Fibroblast of lung (primary cell): ENCODE measurements at regions not wholly inside any gene's neighbourhood (a gene's known extent, or its start where the extent isn't known, plus 50 kb on each side); places are given as distances from the start of the nearest gene placed in this dataset.

ENCODE experiments used
- DNase-seq, 2 donors: peaks; one replicate each; pipeline versions ENCODE4 v3.0.0 to v3.0.0-alpha.2; 2010; ENCODE audit warnings: low read depth in 2 of 2
- H2AFZ ChIP-seq: 2 replicates; pipeline ENCODE4 v1.5.1; 2012; ENCODE audit warnings: low read length, control low read depth, inconsistent platforms
- H3K27ac ChIP-seq: 2 replicates; pipeline ENCODE4 v1.5.1; 2011; ENCODE audit warnings: low read length, control low read depth; ENCODE audit not compliant: insufficient read depth
- H3K27me3 ChIP-seq: 2 replicates; pipeline ENCODE4 v1.5.1; 2011; ENCODE audit warnings: mild to moderate bottlenecking, low read length; ENCODE audit not compliant: control insufficient read depth, insufficient read depth
- H3K36me3 ChIP-seq: 2 replicates; pipeline ENCODE4 v1.5.1; 2011; ENCODE audit warnings: low read length; ENCODE audit not compliant: control insufficient read depth, insufficient read depth
- H3K4me1 ChIP-seq: 2 replicates; pipeline ENCODE4 v1.5.1; 2011; ENCODE audit warnings: low read length; ENCODE audit not compliant: control insufficient read depth, insufficient read depth; ENCODE audit errors: extremely low read depth
- H3K4me2 ChIP-seq: 2 replicates; pipeline ENCODE4 v1.5.1; 2011; ENCODE audit warnings: low read length, control low read depth; ENCODE audit not compliant: insufficient read depth; ENCODE audit errors: extremely low read depth
- H3K4me3 ChIP-seq, 4 experiments: fragments of 200-600 bp in 1 of 4; sonication (generic) in 1 of 4; replicated peaks in 1 of 4; 2 replicates each; pipeline ENCODE4 v1.5.1; 2011 to 2016; ENCODE audit warnings: low read length in 4 of 4, low read depth in 3 of 4, mild to moderate bottlenecking in 3 of 4, control low read depth in 2 of 4, inconsistent platforms in 1 of 4, mixed read lengths in 1 of 4; ENCODE audit not compliant: insufficient read depth in 1 of 4; ENCODE audit errors: control extremely low read depth in 1 of 4
- H3K79me2 ChIP-seq: 2 replicates; pipeline ENCODE4 v1.5.1; 2012; ENCODE audit warnings: mild to moderate bottlenecking, low read length, inconsistent platforms; ENCODE audit not compliant: control insufficient read depth, insufficient read depth
- H3K9ac ChIP-seq: 2 replicates; pipeline ENCODE4 v1.5.1; 2011; ENCODE audit warnings: mild to moderate bottlenecking, low read length, control low read depth; ENCODE audit not compliant: insufficient read depth
- H3K9me3 ChIP-seq: 2 replicates; pipeline ENCODE4 v1.5.1; 2012; ENCODE audit warnings: low read depth, low read length; ENCODE audit not compliant: control insufficient read depth, insufficient read depth
- H4K20me1 ChIP-seq: 2 replicates; pipeline ENCODE4 v1.5.1; 2011; ENCODE audit warnings: low read length; ENCODE audit not compliant: control insufficient read depth, insufficient read depth; ENCODE audit errors: extremely low read depth
- EZH2 ChIP-seq: IDR thresholded peaks from 2 replicates; pipeline ENCODE4 v1.5.1; 2012; ENCODE audit warnings: low read length, control low read depth, mild to moderate bottlenecking; ENCODE audit errors: missing control alignments
- TF ChIP-seq, protein P1 (sequence below), 2 donors: IDR thresholded peaks in 1 of 2; conservative IDR thresholded peaks in 1 of 2; 1 replicate in 1 of 2; 2 replicates in 1 of 2; pipeline ENCODE4 v1.5.1; 2011 to 2012; ENCODE audit warnings: low read length in 2 of 2, control low read depth in 1 of 2, inconsistent platforms in 1 of 2, low read depth in 1 of 2, mild to moderate bottlenecking in 1 of 2

GRCh38 chr10:125334545-125334944 is 174.2 kb upstream of the CTBP2 start:
- Histone ChIP-seq H4K20me1 (no peaks in the 10 kb centered on the region), H3K4me1 (no peaks in the 10 kb centered on the region), H3K27ac (no peak overlapping the region), H3K9me3 (no peaks in the 10 kb centered on the region), H3K27me3 (no peaks in the 10 kb centered on the region), H3K9ac (no peak overlapping the region), H3K79me2 (no peaks in the 10 kb centered on the region), H3K36me3 (no peaks in the 10 kb centered on the region), H3K4me2 (no peak overlapping the region), H3K4me3 (no peak overlapping the region), H2AFZ (no peak overlapping the region)
- DNase-seq, result no peak
- no peak for TF ChIP-seq EZH2
- TF ChIP-seq, protein P1, sequence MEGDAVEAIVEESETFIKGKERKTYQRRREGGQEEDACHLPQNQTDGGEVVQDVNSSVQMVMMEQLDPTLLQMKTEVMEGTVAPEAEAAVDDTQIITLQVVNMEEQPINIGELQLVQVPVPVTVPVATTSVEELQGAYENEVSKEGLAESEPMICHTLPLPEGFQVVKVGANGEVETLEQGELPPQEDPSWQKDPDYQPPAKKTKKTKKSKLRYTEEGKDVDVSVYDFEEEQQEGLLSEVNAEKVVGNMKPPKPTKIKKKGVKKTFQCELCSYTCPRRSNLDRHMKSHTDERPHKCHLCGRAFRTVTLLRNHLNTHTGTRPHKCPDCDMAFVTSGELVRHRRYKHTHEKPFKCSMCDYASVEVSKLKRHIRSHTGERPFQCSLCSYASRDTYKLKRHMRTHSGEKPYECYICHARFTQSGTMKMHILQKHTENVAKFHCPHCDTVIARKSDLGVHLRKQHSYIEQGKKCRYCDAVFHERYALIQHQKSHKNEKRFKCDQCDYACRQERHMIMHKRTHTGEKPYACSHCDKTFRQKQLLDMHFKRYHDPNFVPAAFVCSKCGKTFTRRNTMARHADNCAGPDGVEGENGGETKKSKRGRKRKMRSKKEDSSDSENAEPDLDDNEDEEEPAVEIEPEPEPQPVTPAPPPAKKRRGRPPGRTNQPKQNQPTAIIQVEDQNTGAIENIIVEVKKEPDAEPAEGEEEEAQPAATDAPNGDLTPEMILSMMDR (conservative IDR thresholded peaks at IDR 0.05 in 1 of 2, IDR thresholded peaks at IDR 0.05 in 1 of 2; ENCODE audit: low read depth in 1 of 2, low read length in 2 of 2), result no peak

DNA sequence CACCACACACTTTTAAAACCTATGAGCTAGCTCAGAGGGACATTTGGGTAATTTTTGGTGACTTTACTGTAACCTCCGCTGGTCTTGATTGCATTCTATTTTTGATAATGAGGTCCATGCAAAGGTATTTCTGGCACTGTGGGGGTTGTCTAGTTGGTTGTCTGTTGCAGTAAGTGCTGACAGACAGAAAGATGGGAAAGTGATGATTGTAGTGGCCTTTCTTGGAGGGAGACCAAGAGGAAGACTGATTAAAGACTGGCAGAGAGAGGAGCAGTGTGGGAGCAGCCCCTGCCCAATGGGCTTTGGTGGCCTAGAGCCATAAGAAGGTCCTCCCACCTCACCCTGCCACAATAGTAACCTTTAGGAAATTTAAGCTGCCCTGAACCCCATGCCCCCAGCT is 173.4 kb upstream of the CTBP2 start:
- no peak for TF ChIP-seq EZH2
- TF ChIP-seq, protein P1 (conservative IDR thresholded peaks at IDR 0.05 in 1 of 2, IDR thresholded peaks at IDR 0.05 in 1 of 2; ENCODE audit: low read depth in 1 of 2, low read length in 2 of 2), result no peak
- H3K4me2 ChIP-seq, result no peak overlapping the region
- H3K36me3 ChIP-seq, result no peaks in the 10 kb centered on the region
- no peak overlapping the region for H2AFZ ChIP-seq
- H3K9me3 ChIP-seq, result no peaks in the 10 kb centered on the region
- no peaks in the 10 kb centered on the region for H3K4me1 ChIP-seq
- H4K20me1 ChIP-seq, result no peaks in the 10 kb centered on the region
- H3K27ac ChIP-seq, result no peak overlapping the region
- H3K9ac ChIP-seq, result no peak overlapping the region
- DNase-seq, result no peak
- no peaks in the 10 kb centered on the region for H3K27me3 ChIP-seq
- H3K79me2 ChIP-seq, result no peaks in the 10 kb centered on the region
- no peak overlapping the region for H3K4me3 ChIP-seq

- TF ChIP-seq, protein P1 (conservative IDR thresholded peaks at IDR 0.05 in 1 of 2, IDR thresholded peaks at IDR 0.05 in 1 of 2; ENCODE audit: low read depth in 1 of 2, low read length in 2 of 2), result no peak
- TF ChIP-seq EZH2, result no peak
- Histone ChIP-seq H3K27ac (no peak overlapping the region), H4K20me1 (no peaks in the 10 kb centered on the region)
Measured at GRCh38 chr10:125333209-125333591, 172.8 kb upstream of the CTBP2 start.

More at GRCh38 chr10:125333209-125333591, 172.8 kb upstream of the CTBP2 start:
- Histone ChIP-seq H3K4me2 (no peak overlapping the region), H3K79me2 (no peaks in the 10 kb centered on the region), H3K9ac (no peak overlapping the region), H3K27me3 (no peaks in the 10 kb centered on the region), H3K4me1 (no peaks in the 10 kb centered on the region), H3K36me3 (no peaks in the 10 kb centered on the region), H3K4me3 (no peak overlapping the region), H3K9me3 (no peaks in the 10 kb centered on the region), H2AFZ (no peak overlapping the region)
- DNase-seq, result no peak
